Spinal cord (tissue), 9 donors: ENCODE measurements at regions not wholly inside any gene's neighbourhood (a gene's known extent, or its start where the extent isn't known, plus 50 kb on each side); places are given as distances from the start of the nearest gene placed in this dataset.
A peak's percentile ranks its signal among the peaks of the same experiment; 100 is the strongest.

Source experiments
- DNase-seq, 6 donors: peaks; one replicate each; pipeline versions ENCODE4 v3.0.0 to v3.0.0-alpha.2; 2013 to 2015; ENCODE audit warnings: low spot score in 6 of 6, low read depth in 4 of 6
- H3K27ac ChIP-seq: one replicate; pipeline ENCODE4 v1.5.1; 2013; ENCODE audit warnings: low read depth, low read length, control low read depth
- H3K27me3 ChIP-seq: one replicate; pipeline ENCODE4 v1.6.1; 2013; ENCODE audit warnings: low read length; ENCODE audit not compliant: control insufficient read depth, insufficient read depth
- H3K36me3 ChIP-seq: one replicate; pipeline ENCODE4 v1.6.1; 2013; ENCODE audit warnings: low read length; ENCODE audit not compliant: control insufficient read depth, insufficient read depth
- H3K4me1 ChIP-seq: one replicate; pipeline ENCODE4 v1.6.1; 2013; ENCODE audit warnings: low read length; ENCODE audit not compliant: control insufficient read depth, insufficient read depth
- H3K4me3 ChIP-seq: one replicate; pipeline ENCODE4 v1.5.1; 2013; ENCODE audit warnings: low read depth, low read length, control low read depth
- H3K9me3 ChIP-seq: one replicate; pipeline ENCODE4 v1.6.1; 2013; ENCODE audit warnings: low read length; ENCODE audit not compliant: control insufficient read depth, insufficient read depth
- WGBS: methylation state at CpG from one replicate; pipeline ENCODE4 v1.1.5; 2013; ENCODE audit warnings: missing lambda C conversion rate; ENCODE audit not compliant: insufficient coverage; 5-methylcytosine and 5-hydroxymethylcytosine counted together
- donor health status: healthy.

DNA sequence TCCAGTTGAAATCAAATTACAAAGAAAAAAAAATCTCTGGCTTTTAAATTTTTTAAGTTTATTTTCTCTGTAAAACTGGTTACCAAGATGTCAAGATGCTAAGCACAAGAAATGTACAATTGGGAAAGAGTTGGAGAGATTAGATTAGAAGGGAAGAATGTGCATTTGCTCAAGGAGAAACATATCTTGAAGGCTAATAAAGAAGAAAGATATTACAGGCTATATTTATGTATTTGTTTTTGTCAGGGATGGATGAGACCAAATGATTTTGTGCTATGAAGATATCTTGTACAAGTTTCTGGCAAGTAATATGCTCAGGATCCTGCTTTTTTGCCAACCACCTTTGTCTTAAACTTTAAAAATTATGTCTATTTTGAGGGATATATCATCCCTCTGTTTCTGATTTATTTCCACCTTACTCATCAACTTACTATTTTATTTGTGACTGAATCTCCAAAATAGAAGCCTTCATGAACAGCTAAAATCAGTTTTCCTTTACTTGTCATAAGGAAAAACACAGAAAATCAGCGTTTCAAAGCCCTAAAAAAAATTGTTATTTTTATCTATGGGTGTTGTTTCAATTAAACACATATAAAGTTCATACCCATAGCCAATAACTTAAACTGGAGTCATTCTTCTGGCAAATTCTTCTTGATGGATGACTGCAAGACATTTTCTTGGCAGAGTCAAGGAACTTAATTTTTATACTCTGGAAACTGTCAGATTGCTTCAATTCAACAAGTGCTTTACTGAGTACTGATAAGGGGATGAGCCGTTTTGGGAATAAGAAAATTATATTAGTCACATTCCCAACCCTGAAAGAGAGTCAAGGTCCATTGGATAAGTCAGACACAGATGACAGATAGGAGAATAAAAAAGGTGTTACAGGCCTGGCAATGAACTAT lies 141.8 kb downstream of the CTH start:
- no CpG with 5 or more reads among the region's 2 CpGs for WGBS
- no peak for DNase-seq
- no peak overlapping the region for H3K27ac ChIP-seq
- H3K4me3 ChIP-seq = no peak overlapping the region
- H3K36me3 ChIP-seq = no peaks in the 10 kb centered on the region
- H3K4me1 ChIP-seq = no peaks in the 10 kb centered on the region
- H3K27me3 ChIP-seq = no peaks in the 10 kb centered on the region
- H3K9me3 ChIP-seq = no peaks in the 10 kb centered on the region

DNA sequence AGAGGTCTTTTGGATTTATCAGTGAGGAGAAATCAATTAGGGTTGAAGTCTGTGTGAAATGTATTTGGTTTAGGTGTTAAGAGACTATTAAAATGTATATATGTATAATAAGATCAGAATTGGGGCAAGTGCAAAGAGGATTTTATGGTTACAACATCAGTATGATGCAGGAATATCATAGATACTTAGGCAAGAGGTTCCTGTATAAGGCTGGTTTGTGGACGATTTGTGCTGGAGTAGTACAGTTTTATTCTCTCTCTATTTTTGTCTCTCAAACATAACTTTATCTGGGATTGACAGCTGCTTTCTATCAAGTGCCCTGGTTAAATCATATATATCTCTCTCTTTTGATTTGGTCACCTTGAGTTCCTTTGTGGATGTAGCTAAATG lies 142.5 kb downstream of the CTH start:
- DNase-seq = no peak
- H3K4me1 ChIP-seq = no peaks in the 10 kb centered on the region
- H3K9me3 ChIP-seq = no peaks in the 10 kb centered on the region
- no peaks in the 10 kb centered on the region for H3K36me3 ChIP-seq
- H3K27ac ChIP-seq = no peak overlapping the region
- no peaks in the 10 kb centered on the region for H3K27me3 ChIP-seq
- no peak overlapping the region for H3K4me3 ChIP-seq
- no CpG with 5 or more reads among the region's 1 CpG for whole genome bisulfite sequencing

GRCh38 chr1:70554341-70554740 lies 143.3 kb downstream of the CTH start:
- 100% methylated on average over 1 of the region's 2 CpGs for WGBS
- peak in 1 of 6 donors; percentile 18 for DNase-seq
- Histone ChIP-seq H3K4me3 (no peak overlapping the region), H3K36me3 (no peaks in the 10 kb centered on the region), H3K27ac (no peak overlapping the region), H3K4me1 (no peaks in the 10 kb centered on the region), H3K9me3 (no peaks in the 10 kb centered on the region), H3K27me3 (no peaks in the 10 kb centered on the region)

DNA sequence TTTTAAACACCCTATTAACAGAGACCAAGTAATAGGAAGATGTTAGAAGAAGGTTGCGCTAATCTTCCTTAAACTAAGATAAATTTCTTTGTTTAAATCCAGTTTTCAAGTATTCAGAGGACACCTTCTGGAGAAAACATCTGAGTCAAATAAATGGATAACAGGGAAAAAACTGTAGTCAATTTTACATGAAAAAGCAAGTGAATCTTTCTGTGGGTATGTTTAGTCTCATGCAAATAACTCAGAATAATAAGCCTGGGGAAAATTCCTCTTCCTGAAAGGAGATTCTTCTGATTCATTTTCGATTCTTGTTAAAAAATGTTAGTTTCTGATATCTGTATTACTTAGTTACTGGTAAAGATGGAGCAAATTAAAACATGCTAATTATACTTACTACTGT lies 145.5 kb downstream of the CTH start:
- no peak for DNase-seq
- Histone ChIP-seq H3K9me3 (no peaks in the 10 kb centered on the region), H3K36me3 (no peaks in the 10 kb centered on the region), H3K27me3 (no peaks in the 10 kb centered on the region), H3K4me3 (no peak overlapping the region), H3K4me1 (no peaks in the 10 kb centered on the region), H3K27ac (no peak overlapping the region)
- WGBS = no CpG with 5 or more reads among the region's 2 CpGs

DNA sequence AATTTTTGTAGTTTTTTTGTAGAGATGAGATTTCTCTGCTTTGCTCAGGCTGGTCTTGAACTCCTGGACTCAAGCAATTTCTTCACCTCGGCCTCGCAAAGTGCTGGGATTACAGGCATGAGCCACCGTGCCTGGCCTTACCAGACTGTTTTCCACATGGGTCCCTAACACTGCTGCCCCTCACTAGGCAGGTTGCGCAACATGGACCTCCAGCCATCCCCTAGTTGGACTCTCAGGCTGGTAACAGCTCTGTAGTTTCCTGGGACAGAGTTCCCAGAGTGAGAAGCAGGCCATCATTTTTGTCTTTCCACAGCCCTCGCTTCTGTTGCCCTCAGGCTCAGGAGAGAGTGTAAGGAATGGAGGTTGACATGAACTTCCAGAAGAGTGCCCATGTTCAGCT lies 156.1 kb downstream of the CTH start:
- 95% methylated on average over 4 of the region's 5 CpGs for WGBS

GRCh38 chr1:70571191-70571590 lies 160.1 kb downstream of the CTH start:
- Histone ChIP-seq H3K4me3 (no peak overlapping the region), H3K27me3 (no peaks in the 10 kb centered on the region), H3K4me1 (no peaks in the 10 kb centered on the region), H3K9me3 (no peaks in the 10 kb centered on the region), H3K27ac (no peak overlapping the region), H3K36me3 (no peaks in the 10 kb centered on the region)
- peak in 1 of 6 donors; percentile 22 for DNase-seq

More for the DNA sequence above, 156.1 kb downstream of the CTH start:
- H3K4me3 ChIP-seq = no peak overlapping the region
- no peaks in the 10 kb centered on the region for H3K27me3 ChIP-seq
- no peaks in the 10 kb centered on the region for H3K4me1 ChIP-seq
- no peak for DNase-seq
- no peaks in the 10 kb centered on the region for H3K36me3 ChIP-seq
- no peak overlapping the region for H3K27ac ChIP-seq
- H3K9me3 ChIP-seq = no peaks in the 10 kb centered on the region

DNA sequence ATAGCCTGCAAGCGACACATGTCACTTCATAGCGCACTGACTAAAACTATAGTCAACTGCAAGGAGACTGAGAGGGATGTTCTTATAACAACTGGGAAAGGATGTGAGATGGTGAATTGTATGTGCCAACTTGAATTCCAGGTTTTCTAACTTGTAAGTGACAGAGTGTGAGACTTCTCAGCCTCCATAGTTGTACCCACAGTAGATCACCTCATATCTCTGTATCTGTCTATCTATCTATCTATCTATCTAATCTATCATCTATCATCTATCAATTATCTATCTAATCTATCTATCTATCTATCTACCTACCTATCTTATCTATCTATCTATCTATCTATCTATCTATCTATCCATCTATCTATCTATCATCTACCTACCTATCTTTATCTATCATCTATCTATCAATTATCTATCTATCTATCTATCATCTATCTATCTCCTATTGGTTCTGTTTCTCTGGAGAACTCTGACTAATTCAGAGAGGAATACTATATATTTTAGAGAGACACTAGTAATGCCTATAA lies 162.3 kb downstream of the CTH start:
- no peak for DNase-seq
- Histone ChIP-seq H3K27ac (no peak overlapping the region), H3K4me1 (no peaks in the 10 kb centered on the region), H3K36me3 (no peaks in the 10 kb centered on the region), H3K27me3 (no peaks in the 10 kb centered on the region), H3K9me3 (no peaks in the 10 kb centered on the region), H3K4me3 (no peak overlapping the region)
- no CpG with 5 or more reads among the region's 2 CpGs for WGBS

- H3K4me3 ChIP-seq = no peak overlapping the region
- no peak for DNase-seq
- no peaks in the 10 kb centered on the region for H3K36me3 ChIP-seq
- no peaks in the 10 kb centered on the region for H3K4me1 ChIP-seq
- no peak overlapping the region for H3K27ac ChIP-seq
- H3K9me3 ChIP-seq = no peaks in the 10 kb centered on the region
- no peaks in the 10 kb centered on the region for H3K27me3 ChIP-seq
Measured at GRCh38 chr1:70581661-70582060, 170.6 kb downstream of the CTH start.

DNA sequence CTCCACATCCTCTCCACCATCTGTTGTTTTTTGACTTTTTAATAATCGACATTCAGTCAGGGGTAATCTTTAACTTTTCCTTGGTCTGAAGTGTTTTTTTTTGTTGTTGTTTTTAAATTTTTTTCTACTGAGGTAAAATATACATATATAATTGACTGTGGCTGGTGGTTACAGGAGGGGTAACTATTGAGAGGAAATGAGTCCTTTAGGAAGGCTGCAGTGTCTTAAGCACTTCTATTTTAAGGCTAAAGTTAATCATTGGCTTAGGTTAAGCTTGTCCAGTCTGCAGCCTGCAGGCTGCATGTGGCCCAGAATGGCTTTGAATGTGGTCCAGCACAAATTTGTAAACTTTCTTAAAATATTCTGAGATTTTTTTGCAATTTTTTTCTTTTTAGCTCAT lies 172.5 kb downstream of the CTH start:
- Histone ChIP-seq H3K36me3 (no peaks in the 10 kb centered on the region), H3K9me3 (no peaks in the 10 kb centered on the region), H3K27ac (no peak overlapping the region), H3K4me3 (no peak overlapping the region), H3K4me1 (no peaks in the 10 kb centered on the region), H3K27me3 (no peaks in the 10 kb centered on the region)
- no peak for DNase-seq
- WGBS = no CpG with 5 or more reads among the region's 1 CpG

- 80% methylated on average over 1 of the region's 1 CpG for WGBS
- Histone ChIP-seq H3K36me3 (no peaks in the 10 kb centered on the region), H3K27me3 (no peaks in the 10 kb centered on the region), H3K4me1 (no peaks in the 10 kb centered on the region), H3K4me3 (no peak overlapping the region), H3K9me3 (no peaks in the 10 kb centered on the region), H3K27ac (no peak overlapping the region)
- DNase-seq = no peak
Measured at GRCh38 chr1:70586046-70586445, 175.0 kb downstream of the CTH start.
